ENCODE measurements at regions not wholly inside any gene's neighbourhood (a gene's known extent, or its start where the extent isn't known, plus 50 kb on each side); places are given as distances from the start of the nearest gene placed in this dataset.

GRCh38 chr3:14304101-14305045 is 98.0 kb upstream of the SLC6A6 start:
- TF ChIP-seq CTCF (IDR thresholded peaks at IDR 0.05; ENCODE audit: low read depth, low read length, missing control alignments): no peak
- DNase-seq (ENCODE audit: extremely low read depth, low read depth): no peak

DNA sequence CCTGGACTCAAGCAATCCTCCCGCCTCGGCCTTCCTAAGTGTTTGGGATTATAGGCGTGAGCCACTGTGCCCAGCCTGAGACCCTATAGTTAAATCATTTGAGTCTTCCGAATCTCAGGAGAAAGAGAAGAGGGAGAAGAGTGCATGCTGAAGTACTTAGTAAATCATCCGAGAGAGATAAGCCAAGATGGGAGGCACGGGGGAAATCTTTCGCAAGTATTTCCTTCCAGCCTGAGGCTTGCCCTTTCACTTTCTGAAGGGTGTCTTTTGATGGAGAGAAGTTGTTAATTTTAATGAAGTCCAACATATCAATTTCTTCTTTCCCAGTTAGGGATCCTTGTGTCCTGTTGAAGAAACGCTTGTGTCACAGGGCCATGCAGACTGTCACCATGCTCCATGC is 97.1 kb upstream of the SLC6A6 start:
- H3K4me3 ChIP-seq (replicated peaks; ENCODE audit: low read depth, low read length): no peak overlapping the region
- TF ChIP-seq CTCF (IDR thresholded peaks at IDR 0.05; ENCODE audit: low read depth, low read length, missing control alignments): no peak
- DNase-seq (ENCODE audit: extremely low read depth, low read depth): no peak

More at GRCh38 chr3:14304101-14305045, 98.0 kb upstream of the SLC6A6 start:
- H3K4me3 ChIP-seq (replicated peaks; ENCODE audit: low read depth, low read length): no peak overlapping the region

GRCh38 chr3:14306142-14306541 is 96.3 kb upstream of the SLC6A6 start:
- H3K4me3 ChIP-seq (replicated peaks; ENCODE audit: low read depth, low read length): no peak overlapping the region
- DNase-seq (ENCODE audit: extremely low read depth, low read depth): no peak
- TF ChIP-seq CTCF (IDR thresholded peaks at IDR 0.05; ENCODE audit: low read depth, low read length, missing control alignments): no peak

GRCh38 chr3:14307656-14308302 is 94.6 kb upstream of the SLC6A6 start:
- no peak for TF ChIP-seq CTCF (IDR thresholded peaks at IDR 0.05; ENCODE audit: low read depth, low read length, missing control alignments)
- no peak for DNase-seq (ENCODE audit: extremely low read depth, low read depth)
- H3K4me3 ChIP-seq (replicated peaks; ENCODE audit: low read depth, low read length): no peak overlapping the region

DNA sequence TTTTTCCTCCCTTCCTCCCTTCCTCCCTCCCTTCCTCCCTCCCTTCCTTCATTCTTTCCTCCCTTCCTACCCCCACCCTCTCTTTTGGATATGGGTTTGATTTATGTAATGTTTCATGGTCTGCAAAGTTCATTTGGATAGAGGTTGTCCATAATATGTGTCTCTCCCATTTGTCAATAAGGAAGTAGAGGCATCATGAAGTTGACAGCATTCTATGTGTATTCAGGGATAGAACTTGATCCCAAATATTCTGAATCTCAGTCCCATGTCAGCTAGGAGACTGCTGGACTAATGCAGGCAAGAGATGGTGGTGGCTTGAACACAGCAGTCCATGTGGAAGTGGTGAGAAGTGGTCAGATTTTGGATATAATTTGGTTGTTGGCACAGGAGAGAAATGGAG is 90.7 kb upstream of the SLC6A6 start:
- H3K4me3 ChIP-seq (replicated peaks; ENCODE audit: low read depth, low read length): no peak overlapping the region
- no peak for TF ChIP-seq CTCF (IDR thresholded peaks at IDR 0.05; ENCODE audit: low read depth, low read length, missing control alignments)
- no peak for DNase-seq (ENCODE audit: extremely low read depth, low read depth)

GRCh38 chr3:14312375-14312774 is 90.0 kb upstream of the SLC6A6 start:
- H3K4me3 ChIP-seq (replicated peaks; ENCODE audit: low read depth, low read length): no peak overlapping the region
- DNase-seq (ENCODE audit: extremely low read depth, low read depth): no peak
- TF ChIP-seq CTCF (IDR thresholded peaks at IDR 0.05; ENCODE audit: low read depth, low read length, missing control alignments): no peak
